ENCODE measurements at regions not wholly inside any gene's neighbourhood (a gene's known extent, or its start where the extent isn't known, plus 50 kb on each side); places are given as distances from the start of the nearest gene placed in this dataset.

GRCh38 chr6:156313037-156313436, 464.1 kb upstream of the ARID1B start:
- ATAC-seq, result no peak
- TF ChIP-seq PPARA (CRISPR knock-in tag; IDR thresholded peaks at IDR 0.05; ENCODE audit: borderline replicate concordance) (no peak), PATZ1 (CRISPR knock-in tag; IDR thresholded peaks at IDR 0.05; ENCODE audit: borderline replicate concordance) (no peak), ESRRG (CRISPR knock-in tag; IDR thresholded peaks at IDR 0.05) (no peak), ZFP30 (CRISPR knock-in tag; IDR thresholded peaks at IDR 0.05) (no peak), ISL1 (CRISPR knock-in tag; IDR thresholded peaks at IDR 0.05) (no peak), POU6F1 (CRISPR knock-in tag; IDR thresholded peaks at IDR 0.05; ENCODE audit: borderline replicate concordance, low read depth) (no peak), RARB (CRISPR knock-in tag; IDR thresholded peaks at IDR 0.05) (no peak), GLIS3 (CRISPR knock-in tag; IDR thresholded peaks at IDR 0.05) (no peak)

- no peak for TF ChIP-seq ZFP30 (CRISPR knock-in tag; IDR thresholded peaks at IDR 0.05)
- no peak for TF ChIP-seq CREB5 (CRISPR knock-in tag; IDR thresholded peaks at IDR 0.05; ENCODE audit: low read depth)
- TF ChIP-seq PPARA (CRISPR knock-in tag; IDR thresholded peaks at IDR 0.05; ENCODE audit: borderline replicate concordance), result no peak
- no peak for TF ChIP-seq TOX (CRISPR knock-in tag; IDR thresholded peaks at IDR 0.05; ENCODE audit: borderline replicate concordance)
- no peak for TF ChIP-seq OSR1 (CRISPR knock-in tag; IDR thresholded peaks at IDR 0.05)
- TF ChIP-seq CSDC2 (CRISPR knock-in tag; IDR thresholded peaks at IDR 0.05), result no peak
- no peak for TF ChIP-seq RARB (CRISPR knock-in tag; IDR thresholded peaks at IDR 0.05)
- no peak for TF ChIP-seq ISL1 (CRISPR knock-in tag; IDR thresholded peaks at IDR 0.05)
- no peak for TF ChIP-seq PATZ1 (CRISPR knock-in tag; IDR thresholded peaks at IDR 0.05; ENCODE audit: borderline replicate concordance)
- no peak for TF ChIP-seq CSRNP3 (CRISPR knock-in tag; IDR thresholded peaks at IDR 0.05)
- no peak for ATAC-seq
These were observed 465.9 kb upstream of the ARID1B start for GRCh38 chr6:156311291-156311690.

- no peak for TF ChIP-seq ESRRG (CRISPR knock-in tag; IDR thresholded peaks at IDR 0.05)
- TF ChIP-seq ARNTL (CRISPR knock-in tag; IDR thresholded peaks at IDR 0.05; ENCODE audit: borderline replicate concordance, low read depth), result no peak
- TF ChIP-seq CSRNP3 (CRISPR knock-in tag; IDR thresholded peaks at IDR 0.05), result no peak
- TF ChIP-seq ZFP30 (CRISPR knock-in tag; IDR thresholded peaks at IDR 0.05), result no peak
- no peak for TF ChIP-seq CSDC2 (CRISPR knock-in tag; IDR thresholded peaks at IDR 0.05)
- no peak for TF ChIP-seq PATZ1 (CRISPR knock-in tag; IDR thresholded peaks at IDR 0.05; ENCODE audit: borderline replicate concordance)
- TF ChIP-seq POU6F1 (CRISPR knock-in tag; IDR thresholded peaks at IDR 0.05; ENCODE audit: borderline replicate concordance, low read depth), result no peak
- no peak for TF ChIP-seq RARB (CRISPR knock-in tag; IDR thresholded peaks at IDR 0.05)
- TF ChIP-seq CREB5 (CRISPR knock-in tag; IDR thresholded peaks at IDR 0.05; ENCODE audit: low read depth), result no peak
- no peak for TF ChIP-seq OSR1 (CRISPR knock-in tag; IDR thresholded peaks at IDR 0.05)
- TF ChIP-seq ZC3H10 (CRISPR knock-in tag; IDR thresholded peaks at IDR 0.05), result no peak
- no peak for TF ChIP-seq PPARA (CRISPR knock-in tag; IDR thresholded peaks at IDR 0.05; ENCODE audit: borderline replicate concordance)
- no peak for TF ChIP-seq SNAI2 (CRISPR knock-in tag; IDR thresholded peaks at IDR 0.05)
- TF ChIP-seq ISL1 (CRISPR knock-in tag; IDR thresholded peaks at IDR 0.05), result no peak
- no peak for TF ChIP-seq ZNF565 (CRISPR knock-in tag; conservative IDR thresholded peaks at IDR 0.05; ENCODE audit: low read depth)
- no peak for TF ChIP-seq ZFP3 (CRISPR knock-in tag; IDR thresholded peaks at IDR 0.05)
- no peak for ATAC-seq
These were observed 466.5 kb upstream of the ARID1B start for GRCh38 chr6:156310701-156311100.
